ENCODE measurements at regions not wholly inside any gene's neighbourhood (a gene's known extent, or its start where the extent isn't known, plus 50 kb on each side); places are given as distances from the start of the nearest gene placed in this dataset.

DNA sequence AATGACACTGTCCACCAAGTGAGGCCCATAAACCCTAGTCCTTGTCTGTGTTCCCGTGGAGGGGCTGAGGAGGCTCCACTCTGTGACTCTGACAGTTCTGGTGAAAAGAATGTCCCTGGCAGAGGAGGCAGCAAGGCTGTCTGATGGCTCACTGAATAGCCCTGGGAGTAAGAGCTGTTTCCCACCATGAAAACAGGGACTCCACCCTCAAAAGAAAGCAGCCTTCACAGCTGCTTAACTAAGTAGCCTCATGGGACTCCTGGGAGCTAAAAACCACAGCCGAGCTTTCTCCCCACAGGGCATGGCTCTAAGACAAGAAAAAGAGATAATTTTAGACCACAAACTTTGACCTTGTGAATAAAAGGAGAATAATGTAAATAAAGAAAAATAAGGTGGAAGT, 135.1 kb upstream of the FRY start:
- DNase-seq (ENCODE audit: low read depth in 2 of 2), result no peak

DNA sequence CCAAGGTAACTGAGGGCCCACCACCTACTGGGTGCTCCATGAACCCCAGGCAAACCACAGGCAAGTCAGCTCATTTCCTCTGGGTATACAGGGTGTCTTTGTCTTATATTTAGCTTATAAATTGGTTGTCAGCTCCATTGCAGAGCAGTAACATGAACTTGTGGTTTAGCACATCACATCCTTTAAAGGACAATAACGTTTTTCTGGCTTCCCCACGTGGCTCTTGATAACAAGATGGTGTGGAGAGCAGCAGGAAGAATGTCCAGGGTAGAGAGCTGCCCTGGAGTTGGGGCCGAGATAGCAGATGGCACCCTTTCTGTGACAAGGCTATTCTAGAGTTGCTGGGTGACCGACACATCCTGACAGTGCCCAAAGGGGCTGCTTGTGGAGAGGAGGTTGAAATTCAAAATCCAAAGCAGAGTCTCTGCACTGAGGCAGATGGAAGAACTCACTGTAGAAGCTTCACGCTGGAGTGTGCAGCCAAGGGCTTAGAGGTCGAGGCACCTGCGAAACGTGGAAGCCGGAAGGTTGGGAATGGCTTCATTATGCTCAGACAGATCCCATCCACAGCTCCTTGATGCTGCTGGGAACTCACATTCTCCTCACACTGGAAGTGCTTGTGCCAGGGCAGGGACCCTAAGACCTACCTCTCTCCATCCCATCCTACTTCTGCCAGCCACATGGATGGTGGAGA, 133.0 kb upstream of the FRY start:
- no peak for DNase-seq (ENCODE audit: low read depth in 2 of 2)

DNA sequence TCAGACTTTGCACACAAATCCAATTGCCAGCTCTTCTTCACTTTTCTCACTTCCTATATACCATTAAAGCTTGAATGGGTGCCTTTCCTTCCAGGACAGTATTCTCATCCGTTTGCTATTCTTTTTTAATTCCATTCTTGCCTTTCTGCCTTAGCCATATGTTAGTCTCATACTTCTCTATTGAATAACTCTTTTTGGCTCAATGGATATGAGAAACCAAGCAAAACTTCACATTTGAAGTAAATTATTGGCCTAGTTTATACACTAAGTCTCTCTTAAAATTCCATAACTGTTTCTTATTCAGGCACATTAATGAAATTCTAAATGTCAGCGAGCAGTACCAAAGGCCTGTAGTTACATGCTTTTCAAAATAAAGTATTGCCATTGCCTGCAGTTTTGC, 129.6 kb upstream of the FRY start:
- no peak for DNase-seq (ENCODE audit: low read depth in 2 of 2)

DNA sequence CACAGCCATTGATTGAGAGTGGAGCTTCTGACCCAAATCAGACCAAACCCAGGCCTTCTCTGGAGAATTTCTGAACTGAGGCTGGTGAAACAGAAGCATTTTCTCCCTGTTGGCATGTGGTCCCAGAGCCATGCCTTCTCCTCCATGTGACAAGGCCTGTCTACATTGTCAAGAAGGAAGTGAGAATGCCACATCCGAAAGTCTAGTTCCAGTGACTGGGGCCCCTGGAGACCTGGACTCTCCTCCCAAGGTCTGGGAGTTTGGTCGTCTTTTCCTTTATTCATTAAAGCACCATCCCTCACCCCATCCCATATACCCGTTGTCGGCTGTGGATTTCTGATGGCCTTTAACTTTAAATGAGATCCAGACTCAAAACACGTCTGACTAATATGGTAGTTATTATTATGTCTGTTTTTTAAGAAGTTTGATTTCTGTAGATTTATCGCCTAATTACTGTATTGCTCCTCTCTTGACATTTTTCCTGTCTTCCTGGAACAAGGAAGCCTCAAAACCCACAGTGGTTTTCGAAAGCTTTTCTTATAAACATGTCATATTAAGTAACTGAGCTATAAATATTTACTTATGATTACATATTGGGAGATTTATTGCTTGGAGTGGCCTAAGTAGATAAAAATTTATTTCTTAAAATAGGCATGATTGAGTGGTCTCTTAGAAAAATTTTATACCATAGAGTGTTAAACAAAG, 128.3 kb upstream of the FRY start:
- DNase-seq (ENCODE audit: low read depth in 2 of 2), result no peak

DNA sequence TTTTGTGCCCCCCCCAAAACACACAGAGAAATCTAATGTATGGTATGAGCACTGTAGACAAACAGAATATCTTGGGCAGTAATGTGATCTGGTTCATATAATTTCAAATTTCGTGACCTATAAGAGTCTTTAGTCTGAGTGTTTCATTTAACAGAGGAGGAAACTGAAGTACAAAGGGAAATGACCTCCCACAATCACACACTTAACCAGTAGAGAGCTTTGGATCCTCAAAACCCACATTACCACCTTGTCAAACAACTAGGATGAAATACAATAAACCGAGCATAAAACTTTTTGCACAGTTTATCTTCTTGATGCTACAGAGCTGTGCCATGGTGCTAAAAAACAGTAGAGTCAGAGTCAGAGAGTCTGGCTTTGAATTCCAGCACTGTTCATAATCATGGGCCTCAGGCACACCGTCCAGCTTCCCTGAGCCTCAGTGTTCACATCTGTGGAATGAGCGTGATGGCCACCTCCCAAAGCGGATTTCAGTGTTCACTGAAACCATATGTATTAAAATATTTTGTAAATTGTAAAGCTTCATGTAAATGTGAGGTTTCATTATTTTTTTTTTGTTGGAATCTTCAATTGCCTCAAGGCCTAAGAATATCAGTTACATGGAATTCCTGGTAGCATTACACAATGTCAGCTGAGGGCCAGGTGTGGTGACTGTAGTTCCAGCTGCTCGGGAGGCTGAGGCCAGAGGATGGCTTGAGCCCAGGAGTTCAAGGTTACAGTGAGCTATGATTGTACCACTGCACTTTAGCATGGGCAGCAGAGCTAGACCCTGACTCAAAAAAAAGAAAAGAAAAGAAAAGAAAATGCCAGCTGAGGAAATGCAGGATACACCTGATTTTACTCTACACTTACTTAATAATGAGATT, 126.4 kb upstream of the FRY start:
- no peak for DNase-seq (ENCODE audit: low read depth in 2 of 2)

DNA sequence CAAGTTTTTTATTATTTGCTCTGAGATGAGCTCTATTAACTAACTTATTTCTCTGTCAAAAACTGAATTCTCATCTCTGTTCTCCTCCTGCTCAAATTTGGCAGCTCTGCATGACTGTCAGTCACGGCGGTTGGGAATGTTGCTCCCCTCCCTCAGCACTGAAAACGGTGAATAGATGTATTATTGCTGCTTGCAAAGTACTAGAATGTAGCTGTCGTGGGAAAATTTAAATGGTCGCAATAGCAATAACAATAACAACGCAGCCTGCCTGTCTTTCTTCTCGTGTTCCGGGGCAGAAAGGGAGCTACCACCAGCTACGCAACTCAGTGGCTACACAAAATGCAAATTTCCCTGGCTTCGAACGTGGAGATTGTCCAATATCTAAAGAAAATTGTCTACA, 125.6 kb upstream of the FRY start:
- DNase-seq (ENCODE audit: low read depth in 2 of 2), result no peak

DNA sequence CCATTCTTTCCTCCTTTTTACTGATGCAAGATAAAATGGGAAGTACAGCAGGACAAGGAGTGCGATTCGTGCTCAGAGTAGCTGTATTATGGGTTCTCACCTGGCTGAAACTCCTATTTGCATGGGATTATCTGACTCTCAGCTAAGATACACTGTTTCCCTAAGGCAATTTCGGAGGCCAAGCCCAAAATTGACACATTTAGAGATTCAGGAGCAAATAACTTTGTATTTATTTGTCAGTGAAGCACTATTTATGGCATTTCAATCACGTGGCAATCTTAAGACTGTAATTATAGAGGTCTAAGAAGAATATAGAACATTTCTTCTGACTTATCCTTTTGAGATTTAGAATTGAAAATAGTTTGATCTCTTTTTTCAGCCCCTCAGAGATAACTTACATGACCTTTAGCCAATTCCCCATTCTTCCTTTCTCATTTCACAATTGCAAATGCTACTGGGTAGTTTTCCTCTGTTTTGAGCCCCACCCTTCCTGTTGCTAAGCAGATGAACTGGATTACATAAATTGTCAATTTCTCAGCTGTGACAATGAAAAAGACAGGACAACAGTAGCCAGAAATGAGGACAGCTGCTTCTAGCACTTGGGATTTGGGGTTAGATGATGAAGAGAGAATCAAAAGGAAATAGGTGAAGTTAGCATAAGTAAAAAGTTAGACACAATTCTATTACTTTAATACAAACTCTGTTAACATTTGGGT, 122.7 kb upstream of the FRY start:
- no peak for DNase-seq (ENCODE audit: low read depth in 2 of 2)

DNA sequence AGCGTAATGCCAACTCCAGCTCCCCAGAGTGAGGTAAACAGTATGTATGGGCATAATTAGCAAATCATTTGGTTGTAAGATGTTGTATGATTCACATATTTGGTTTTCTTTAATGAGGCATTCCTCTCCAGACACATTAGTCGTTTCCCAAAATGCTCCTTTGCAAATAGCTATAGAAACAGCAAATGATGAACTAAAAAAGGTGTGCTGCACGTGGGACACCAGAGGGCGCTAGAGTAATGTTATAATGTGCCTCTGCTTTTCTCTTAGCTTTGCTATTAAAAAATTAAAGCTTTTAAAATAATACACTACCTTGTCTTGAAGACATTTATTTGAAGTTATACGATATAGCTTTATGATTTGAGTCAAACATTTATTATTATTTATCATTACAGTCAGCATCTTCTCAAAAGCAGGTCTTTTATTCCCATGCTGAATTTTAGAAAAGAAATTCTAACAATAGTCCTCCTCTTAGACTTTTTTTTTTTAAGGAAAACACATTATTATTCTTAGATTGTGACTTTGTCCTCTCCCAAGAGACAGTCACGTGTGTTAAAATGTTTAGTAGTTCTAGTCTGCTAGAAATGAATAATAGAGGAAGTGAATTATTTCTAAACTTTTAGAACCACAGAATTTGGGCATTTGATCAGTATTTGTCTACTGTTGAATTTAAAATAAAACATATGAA, 121.6 kb upstream of the FRY start:
- DNase-seq (ENCODE audit: low read depth in 2 of 2), result peak; percentile 6 to 9

DNA sequence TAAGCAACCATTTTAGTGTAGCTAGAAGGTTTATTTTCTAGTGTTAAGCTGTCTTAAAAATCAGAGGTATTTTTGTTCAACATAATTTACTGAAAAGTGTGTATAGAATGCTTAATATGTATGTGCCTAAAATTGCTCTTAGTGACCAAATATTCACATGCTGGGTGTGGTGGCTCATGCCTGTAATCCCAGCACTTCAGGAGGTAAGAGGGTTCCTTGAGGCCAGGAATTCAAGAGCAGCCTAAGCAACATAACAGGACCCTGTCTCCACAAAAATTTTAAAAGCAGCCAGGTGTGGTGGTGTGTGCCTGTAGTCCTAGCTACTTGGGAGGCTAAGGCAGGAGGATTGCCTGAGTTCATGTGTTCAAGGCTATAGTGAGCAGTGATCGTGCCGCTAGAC, 120.9 kb upstream of the FRY start:
- DNase-seq (ENCODE audit: low read depth in 2 of 2), result no peak

DNA sequence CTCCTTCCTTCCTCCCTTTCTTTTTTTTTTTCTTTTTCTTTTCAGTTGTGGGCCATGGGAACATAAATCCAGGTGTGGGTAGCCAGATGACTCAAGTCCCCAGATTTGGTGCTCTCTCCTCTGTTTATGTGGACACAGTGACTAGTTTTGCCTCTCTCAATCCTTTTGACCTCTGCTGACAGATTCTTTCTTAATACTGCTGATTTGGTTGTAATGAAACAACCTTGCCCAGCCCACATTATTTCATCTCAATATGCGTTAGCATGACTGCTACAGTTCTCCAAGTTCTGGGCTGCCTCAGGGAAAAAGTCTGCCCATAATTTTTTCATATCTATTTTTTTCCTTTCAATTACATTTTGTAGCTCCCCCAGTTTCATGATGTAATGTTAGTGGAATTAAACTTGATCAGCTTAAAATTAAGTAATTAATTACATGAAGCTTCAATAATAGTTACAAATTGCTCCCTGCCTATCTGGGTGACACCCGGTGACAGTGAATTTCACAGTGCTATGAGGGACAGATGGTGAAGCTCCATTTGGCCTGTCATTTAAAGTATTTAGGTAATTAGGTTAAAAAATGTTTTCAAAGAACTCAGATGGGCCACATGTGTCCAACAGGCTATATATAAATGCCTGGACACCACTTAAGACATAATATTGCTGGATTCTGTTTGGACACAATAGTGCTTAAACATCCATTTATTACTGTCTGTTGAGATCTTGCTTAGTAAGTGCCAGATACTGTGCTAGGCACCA, 118.8 kb upstream of the FRY start:
- no peak for DNase-seq (ENCODE audit: low read depth in 2 of 2)

DNA sequence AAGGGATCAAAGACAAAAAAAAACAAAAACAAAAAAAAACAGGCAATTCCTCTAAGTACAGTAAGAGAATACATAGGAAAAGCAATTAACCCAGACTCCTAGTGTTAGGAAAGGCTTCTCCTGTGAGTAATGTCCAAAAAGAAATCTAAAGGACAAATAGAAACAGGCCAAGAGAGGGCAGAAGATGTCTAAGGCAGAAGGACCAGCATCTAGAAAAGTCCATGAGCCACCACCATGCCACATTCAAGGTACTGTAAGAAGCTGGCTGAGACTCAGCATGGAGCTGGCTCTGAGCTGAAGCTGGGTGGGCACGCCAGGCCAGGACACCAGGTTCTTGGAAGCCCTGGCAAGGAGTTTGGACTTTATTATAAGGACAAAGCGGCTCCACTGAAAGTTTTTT, 118.1 kb upstream of the FRY start:
- no peak for DNase-seq (ENCODE audit: low read depth in 2 of 2)

DNA sequence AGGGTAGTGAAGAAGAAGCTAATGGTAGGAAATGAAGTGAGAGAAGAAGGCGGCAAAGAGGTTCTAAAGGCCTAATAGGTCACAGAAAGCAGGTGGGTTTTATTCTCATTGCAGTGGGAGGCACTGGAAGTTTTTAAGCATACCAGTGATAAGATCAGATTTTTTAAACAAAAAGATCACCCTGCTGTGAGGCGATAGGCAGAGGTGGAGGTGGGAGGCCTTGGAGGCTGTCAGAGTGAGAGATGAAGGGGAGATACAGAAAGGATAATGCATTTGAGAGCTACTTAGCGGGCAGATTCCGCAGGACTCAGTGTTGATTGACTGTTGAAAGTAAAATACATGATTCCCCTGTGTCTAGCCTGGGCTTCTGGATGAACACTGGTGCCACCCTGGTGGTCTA, 116.7 kb upstream of the FRY start:
- DNase-seq (ENCODE audit: low read depth in 2 of 2), result no peak

DNA sequence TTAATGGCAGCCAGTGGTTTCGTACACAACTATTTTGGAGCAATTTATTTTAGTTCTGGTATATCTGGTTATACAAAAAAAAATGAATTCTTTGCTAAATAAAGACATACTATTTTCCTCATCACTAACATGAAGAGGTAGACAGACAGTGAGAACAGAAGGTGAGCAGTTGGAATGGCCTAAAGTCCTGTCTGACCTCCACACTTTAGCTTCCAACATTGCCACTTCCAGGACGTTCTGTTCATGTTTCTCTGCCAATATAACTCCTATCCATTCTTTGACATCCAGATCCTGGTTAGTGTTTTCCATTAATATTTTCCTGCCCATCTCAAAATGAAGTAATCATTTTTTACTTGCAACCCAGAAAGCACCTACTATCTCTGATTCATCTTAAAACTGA, 112.9 kb upstream of the FRY start:
- no peak for DNase-seq (ENCODE audit: low read depth in 2 of 2)

DNA sequence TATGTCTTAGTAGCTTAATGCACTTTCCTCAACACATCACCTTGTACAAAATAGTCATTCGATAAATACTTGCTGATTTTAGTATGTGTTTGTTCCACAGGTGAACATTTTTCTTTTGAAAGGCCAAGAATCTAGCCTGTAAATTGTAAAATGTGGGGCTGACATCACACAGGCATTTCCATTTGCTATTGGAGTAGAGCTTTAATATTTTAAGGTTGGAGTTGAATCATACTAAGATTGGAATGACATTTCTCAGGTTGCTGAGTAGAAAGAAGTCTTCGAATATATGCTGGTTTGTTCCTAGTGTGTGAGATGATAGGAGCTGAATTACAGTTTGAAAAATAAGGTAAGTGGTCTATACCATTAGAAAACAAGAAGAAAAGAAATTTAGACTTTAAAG, 112.3 kb upstream of the FRY start:
- no peak for DNase-seq (ENCODE audit: low read depth in 2 of 2)

DNA sequence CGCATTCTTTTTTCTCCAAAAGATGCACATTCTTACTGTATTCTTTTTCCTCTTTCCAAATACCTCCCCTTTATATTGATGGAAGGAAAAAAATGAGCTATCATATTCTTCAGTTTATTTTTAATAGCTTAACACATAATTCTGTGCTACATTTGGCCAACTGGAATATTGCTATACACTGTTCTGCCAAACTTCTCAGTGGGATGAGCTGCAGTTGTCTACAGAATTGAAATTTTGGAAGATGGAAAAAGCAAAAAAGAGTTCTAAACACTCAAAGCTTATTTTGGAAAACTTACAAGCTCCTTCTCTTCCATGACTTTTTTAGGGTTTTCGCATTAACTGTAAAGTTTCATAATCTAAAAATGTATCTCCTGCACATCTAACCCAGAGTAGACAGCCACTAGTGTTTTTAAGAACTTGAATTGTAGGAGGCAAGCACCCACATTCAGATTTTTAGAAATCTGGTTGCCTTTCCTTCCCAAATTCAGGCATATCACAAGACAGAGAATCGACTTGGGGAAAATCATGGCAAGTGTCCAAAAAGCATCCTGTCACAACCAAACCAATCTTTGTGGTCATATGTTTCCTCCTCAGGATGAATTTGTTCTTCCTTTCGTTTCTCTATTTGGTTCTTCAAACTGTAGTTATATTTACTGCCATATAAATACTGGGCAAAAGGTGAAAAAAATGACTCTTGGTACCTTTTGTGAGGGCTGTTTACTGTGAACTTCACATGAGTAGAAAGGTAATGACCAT, 111.4 kb upstream of the FRY start:
- DNase-seq (ENCODE audit: low read depth in 2 of 2), result no peak

DNA sequence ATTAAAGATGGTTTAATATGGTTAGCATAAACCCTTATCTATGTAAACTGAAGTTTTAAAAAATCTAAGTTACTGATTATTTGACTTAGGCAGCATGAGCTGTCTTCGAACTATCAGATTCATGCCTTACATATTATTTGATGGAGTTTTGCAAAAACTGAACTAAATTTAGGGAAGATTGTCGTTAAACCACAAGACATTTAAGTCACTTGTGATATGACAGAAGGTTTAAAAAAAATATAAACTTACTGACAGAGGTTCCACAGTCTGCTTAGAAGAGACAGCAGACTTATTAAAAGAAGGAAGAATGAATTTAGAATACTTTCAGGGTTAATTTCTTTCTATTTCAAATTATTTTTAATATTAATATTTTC, 110.9 kb upstream of the FRY start:
- DNase-seq (ENCODE audit: low read depth in 2 of 2), result no peak

DNA sequence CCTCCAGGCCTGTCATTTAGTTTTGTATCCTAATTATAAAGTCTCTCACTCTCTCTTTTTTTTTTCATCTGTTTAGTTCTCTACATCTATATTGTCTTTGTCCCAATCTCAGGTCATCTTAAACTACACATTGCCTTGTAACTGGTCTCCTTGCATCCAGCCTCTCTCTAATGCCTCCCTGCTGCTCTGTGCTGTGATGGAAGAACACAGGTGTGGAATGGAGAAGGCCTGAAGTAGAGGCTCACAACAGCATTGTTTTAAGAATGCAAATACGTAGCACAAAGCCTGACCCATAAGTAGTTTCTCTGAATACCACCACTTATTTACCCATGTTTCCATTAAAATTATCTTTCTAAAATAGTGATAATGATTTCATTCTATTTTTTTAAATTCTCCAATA, 108.8 kb upstream of the FRY start:
- no peak for DNase-seq (ENCODE audit: low read depth in 2 of 2)

DNA sequence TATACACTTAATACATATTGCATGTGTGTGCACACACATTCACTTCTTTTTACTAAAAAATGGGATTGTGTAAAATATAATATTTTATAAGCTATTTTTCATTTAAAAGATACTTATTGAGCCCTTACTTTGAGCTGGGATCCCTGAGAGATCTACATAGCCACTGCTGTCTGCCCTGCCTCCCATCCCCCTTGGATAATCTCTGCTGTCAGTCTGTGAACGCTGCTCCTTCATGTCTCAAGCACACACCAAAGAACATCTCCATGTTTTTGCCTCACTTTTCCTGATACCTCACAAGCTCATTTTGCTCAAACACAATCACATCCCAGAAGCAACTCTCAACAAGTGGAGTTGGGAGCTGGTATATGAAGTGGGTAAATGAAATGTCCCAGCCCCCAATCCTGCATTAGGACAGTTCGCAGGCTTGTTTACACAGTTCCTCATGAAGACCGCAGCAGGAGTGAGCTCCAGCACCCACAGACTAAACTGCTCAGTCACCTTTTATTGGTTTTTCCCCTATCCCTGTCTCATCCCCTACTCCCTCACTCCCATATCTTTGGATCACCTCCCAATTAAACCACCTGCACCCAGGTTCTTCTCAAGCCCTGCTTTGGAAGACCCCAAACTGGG, 108.3 kb upstream of the FRY start:
- DNase-seq (ENCODE audit: low read depth in 2 of 2), result no peak

DNA sequence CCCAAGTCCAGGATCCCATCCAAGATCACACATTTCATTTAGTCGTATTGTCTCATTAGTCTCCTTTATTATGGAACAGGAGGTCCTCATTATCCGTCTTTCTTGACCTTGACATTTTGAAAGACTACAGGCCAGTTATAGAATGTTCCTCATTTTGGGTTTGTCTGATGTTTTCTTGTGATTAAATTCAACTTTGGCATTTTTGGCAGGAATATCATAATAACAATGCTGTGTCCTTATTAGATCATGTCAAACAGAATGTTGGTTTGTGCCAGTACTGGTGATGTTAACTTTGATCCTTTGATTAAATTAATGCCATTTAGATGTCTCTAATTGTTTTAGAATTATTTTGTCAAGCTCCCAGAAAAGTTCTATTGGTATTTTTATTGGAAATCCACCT, 106.5 kb upstream of the FRY start:
- DNase-seq (ENCODE audit: low read depth in 2 of 2), result no peak

DNA sequence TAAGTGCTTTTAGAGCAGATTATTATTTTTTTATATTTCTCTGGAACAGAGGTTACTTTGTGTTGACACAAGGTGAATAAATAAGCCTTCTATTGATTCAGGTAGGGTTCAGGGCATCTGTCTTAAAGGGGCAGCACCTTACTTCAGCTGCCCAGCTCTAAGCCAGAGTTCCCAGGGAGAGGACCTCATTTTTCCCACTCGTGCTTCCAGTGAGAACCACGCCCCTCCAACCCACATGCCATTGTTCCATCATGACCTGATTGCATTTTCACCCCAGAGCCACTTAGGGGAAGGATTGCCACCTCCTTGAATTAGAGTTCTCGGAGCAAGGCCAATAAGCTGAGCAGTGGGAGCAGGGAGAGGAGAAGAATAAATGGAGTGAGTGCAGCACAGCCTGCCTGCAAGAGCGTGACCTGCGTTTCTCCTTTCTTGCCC, 104.3 kb upstream of the FRY start:
- DNase-seq (ENCODE audit: low read depth in 2 of 2), result no peak
